HG03520 (cell line): ENCODE measurements at regions not wholly inside any gene's neighbourhood (a gene's known extent, or its start where the extent isn't known, plus 50 kb on each side); places are given as distances from the start of the nearest gene placed in this dataset.
"Not testable (repeated sequence)": the region's sequence is repeated elsewhere in the genome, so short reads cannot be mapped to it uniquely, and the experiment has no call there.

Experiments used
- ATAC-seq: cut with Tn5 transposase; IDR thresholded peaks from one replicate; pipeline ENCODE4 v1.9.1; 2021; ENCODE audit warnings: mild to moderate bottlenecking, moderate library complexity; ENCODE audit not compliant: unreplicated experiment

DNA sequence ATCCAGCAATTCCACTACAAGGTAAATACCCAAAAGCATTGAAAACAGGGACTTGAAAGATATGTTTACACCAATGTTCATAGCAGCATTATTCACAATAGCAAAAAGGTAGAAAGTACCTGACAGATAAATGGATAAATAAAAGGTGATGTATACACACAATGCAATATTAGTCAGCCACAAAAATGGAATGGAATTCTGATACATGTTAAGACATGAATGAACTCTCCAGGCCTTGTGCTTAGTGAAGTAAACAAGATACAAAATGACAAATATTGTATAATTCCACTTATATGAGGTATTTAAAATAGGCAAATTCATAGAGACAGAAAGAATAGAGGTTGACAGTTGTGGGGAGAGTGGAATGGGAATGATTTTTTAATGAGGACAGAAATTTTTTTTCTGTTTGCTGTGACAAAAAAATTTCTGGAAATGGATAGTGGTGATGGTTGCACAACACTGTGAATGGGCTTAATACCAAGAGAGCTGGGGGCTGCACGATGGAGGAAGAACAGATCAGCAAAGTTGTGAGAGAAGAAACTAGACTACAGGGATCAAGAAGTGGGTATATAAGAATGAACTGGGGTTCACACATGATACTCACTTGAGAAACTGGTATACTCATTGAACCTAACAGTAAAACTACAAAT, 137.2 kb downstream of the MZT1 start:
- no peak for ATAC-seq

DNA sequence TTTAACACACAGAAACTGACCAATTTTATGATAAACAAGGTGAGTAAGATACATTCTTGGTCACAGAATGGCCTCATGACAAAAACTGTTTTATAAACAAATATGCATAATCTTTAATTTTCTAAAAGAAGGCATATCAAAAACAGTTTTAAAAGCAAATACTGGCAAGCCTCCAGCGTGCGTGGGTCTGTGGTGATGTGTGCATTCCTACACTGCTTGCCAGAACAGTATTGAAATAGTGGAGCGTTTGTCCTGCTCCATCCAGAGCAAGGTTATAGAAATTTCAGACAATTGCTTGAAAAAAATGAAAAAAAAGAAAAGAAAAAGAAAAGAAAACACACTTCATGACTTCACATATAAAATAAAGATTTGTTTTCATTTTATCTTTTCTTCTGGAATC, 140.9 kb downstream of the MZT1 start:
- no peak for ATAC-seq

DNA sequence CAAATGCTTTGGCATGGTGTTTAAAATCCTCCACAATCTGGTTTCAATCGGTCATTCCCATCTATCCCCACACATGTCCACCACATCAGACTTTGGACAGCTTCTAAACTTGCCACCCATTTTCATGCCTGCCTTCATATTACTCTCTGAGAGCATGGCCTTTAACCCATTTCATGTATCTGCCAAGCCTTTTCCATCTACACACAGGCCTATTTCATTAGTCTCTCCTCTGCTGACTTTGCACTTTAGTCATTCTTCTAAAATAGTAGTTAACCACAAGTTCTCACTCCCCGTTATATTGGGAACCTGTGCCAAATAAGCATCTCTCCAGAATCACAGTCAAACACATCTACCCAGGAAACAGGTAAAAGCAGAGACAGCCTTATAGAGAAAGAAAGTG, 142.2 kb downstream of the MZT1 start:
- ATAC-seq = no peak

DNA sequence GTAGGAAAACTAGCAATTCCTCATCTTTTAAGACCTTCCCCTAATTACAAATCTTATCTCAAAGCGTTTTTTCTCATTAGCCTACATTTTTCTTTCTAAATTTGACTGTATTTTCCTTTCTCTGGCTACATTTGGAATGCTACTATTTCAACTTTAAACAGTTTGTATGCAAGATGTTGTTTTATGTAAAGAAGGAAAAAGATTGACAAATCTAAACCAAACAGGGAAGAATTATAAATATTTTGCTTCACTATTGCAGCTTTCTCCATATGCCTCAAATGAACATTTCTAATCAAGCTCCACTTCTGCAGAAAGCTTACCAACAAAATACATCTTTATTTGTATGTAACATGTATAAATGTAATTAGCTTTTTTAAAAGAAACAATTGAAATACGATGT, 156.2 kb downstream of the MZT1 start:
- no peak for ATAC-seq

DNA sequence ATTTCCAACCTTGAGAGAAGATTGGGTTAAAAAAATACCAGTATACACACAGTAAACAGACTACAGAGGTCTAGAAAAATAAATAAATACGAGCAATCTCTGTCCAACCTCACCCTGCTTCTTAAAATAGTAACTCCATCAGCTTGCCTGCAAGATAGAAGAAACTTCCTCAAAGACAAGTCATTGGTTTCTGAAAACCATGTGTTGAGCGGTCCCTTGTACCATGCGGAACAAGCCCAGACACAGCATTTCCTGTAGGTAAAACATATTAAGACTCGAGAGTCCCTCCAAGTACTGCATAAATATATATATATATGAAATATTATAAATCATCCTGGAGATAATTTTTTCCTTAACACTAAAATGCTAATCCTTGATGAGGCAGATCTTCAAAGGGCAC, 157.4 kb downstream of the MZT1 start:
- no peak for ATAC-seq

DNA sequence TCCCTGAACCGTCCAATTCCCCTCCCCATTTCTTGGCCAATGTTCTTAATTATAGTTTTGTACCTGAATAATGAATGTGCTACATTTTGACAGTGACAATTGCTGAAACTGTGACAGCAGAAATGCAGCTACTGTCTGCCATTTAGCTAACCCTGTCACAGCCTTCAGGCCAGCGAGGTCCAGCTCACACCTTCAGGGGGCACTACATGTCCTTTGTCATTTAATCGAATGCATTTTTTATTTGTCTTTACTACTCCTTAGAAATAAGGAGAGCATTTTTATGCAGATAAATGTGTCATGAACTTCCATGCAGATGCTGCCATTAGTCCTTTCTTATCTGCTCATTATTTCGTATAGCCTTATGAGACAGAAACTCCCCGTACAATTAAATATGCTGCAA, 159.9 kb downstream of the MZT1 start:
- ATAC-seq = no peak

DNA sequence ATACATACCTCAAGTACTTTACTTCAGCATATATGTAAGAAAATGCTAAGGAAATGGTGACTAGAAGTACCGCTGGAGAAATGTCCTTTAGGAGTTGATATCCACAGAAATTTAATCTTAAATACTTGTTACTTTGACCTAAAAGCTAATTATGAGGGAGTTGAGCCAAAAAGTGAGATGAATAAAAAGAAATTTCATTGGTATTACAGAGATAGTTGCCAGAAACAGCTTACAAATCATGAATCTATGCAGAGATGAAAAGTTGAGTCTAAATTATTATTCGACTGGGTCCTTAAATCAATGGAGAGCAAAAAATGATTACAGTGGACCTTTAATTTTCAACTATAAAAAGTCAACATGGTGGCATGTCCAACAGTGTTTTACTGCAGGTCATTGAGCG, 160.9 kb downstream of the MZT1 start:
- no peak for ATAC-seq

DNA sequence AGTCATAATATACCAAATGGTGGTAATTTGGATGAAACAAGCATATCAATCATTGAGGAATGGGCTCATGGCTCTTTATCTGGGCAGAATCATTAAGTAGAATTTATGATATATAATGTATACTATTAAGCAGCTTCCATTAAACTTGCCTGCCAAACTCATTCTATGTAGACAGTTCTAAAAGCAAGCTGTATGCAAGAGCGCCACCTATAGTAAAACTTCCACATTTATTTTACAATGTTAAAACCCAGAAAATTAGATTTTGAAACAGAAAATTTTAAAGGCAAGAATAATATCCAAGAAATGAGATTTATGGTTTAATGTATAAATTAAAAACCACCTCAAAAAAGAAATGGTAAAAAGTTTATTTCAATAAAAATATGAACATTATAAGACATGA, 161.5 kb downstream of the MZT1 start:
- ATAC-seq = peak; percentile 51

DNA sequence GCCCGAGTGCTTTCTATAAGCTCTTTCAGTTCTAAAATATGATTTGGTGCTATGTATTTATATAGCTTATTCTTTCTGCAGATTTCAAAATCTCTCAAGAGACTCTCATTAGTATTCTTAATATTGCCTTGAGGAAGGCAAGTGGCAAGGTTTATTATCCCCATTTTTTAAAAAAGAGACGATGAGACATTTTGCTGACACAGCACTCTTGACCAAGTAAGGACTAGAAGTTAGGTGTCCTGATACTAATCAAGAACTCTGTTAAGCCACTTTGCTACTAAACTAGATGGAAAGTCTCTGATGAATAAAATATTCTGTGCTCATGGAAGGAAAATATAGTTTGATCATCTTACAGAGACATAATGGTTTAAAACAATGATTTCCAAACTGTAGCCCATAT, 164.7 kb downstream of the MZT1 start:
- no peak for ATAC-seq

DNA sequence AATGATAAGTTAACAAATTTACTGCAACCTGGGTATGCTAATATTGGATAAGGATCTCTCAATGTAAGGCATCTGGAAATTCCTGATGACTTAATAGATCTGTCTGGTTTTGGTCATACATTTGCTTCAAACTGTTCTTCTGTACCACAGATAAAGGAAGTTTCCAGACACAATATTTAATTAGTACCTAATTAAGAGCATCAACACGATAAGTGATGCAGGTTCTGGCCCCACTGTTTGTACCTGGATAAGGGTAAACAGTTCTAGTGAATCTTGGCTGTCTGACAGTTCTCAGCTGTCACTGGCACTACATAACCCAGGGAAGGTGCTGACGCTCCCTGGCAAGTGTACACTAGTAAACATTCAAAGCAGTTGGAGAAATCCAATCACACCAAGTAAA, 165.6 kb downstream of the MZT1 start:
- ATAC-seq = no peak

DNA sequence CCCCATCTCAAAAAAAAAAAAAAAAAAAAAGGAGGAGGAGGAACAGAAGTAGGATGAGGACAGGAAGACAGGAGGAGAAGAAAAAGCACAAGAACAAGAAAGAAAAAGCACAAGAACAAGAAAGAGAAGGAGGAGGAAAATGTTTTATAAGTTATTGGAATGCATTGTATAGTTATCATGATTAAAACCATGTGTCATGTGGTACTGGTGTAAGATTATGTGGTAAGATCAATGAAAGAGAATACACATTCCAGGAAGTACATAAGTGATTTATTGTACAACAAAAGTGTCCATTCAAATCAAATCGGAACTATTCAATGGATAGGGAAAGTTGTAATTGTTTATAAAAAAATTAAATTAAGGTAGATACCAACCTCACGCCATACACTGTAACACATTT, 167.7 kb downstream of the MZT1 start:
- no peak for ATAC-seq

DNA sequence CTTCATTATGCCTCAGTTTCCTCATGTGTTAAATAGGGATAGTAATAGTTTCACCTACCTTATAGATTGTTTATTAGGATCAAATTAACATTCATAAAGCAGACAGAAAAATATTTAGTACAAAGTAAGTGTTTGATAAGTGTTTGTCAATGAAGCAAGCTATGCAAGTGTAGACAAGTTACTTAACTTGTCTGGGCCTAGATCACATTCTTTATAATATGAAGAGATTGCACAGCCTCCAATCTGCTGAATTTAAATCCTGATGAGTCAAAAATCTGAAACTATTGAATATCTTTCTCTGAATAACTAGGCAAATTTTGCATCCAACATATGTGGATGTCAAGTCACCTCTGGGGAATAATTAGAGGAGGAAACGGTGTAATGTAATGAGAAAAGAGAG, 170.5 kb downstream of the MZT1 start:
- no peak for ATAC-seq

DNA sequence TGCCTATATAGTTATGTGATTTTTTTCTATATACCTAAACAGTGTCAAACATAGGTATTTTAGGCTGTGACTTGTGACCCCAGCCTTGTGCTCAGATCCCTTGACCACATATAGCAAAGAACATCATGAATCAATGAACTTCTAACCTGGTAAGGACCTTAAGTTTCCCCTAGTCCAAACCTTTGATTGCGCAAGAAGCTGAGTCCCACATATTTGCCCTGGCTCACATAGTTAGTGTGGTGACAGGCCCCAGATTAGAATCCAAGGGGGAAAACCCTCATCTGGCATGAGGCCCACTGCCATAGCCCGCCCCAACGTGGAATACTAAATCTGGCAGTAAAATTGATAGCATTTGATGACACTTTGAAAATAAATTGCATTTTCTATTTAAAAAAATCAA, 171.8 kb downstream of the MZT1 start:
- ATAC-seq = no peak

DNA sequence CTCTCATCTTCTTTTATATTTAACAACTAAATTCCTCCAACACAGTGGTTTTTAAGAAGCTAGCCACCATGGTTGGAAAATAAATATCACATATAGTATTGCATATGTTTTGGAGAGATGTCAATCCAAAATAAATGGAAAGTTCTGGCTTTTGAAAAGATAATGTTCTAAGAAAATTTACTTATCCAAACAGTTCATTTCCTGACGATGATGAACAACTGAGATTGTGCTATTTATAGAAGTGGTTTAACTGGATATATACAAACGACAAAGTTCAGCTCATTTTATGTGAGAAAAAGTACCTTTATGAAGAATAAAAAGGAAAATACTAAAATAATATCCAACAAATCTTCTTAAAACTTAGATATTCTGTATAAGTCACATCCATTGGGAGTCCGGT, 174.7 kb downstream of the MZT1 start:
- ATAC-seq = no peak

DNA sequence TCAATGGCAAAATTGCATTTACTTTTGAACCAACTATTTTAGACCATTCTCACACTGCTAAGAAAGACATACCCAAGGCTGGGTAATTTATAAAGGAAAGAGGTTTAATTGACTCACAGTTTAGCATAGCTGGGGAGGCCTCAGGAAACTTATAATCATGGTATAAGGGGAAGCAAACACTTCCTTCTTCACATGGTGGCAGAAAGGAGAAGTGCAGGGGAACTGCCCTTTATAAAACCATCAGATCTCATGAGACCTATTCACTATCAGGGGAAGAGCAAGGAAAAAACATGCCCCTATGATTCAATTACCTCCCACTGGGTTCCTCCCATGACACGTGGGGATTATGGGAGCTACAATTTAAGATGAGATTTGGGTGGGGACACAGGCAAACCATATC, 181.5 kb downstream of the MZT1 start:
- not testable (repeated sequence) for ATAC-seq

DNA sequence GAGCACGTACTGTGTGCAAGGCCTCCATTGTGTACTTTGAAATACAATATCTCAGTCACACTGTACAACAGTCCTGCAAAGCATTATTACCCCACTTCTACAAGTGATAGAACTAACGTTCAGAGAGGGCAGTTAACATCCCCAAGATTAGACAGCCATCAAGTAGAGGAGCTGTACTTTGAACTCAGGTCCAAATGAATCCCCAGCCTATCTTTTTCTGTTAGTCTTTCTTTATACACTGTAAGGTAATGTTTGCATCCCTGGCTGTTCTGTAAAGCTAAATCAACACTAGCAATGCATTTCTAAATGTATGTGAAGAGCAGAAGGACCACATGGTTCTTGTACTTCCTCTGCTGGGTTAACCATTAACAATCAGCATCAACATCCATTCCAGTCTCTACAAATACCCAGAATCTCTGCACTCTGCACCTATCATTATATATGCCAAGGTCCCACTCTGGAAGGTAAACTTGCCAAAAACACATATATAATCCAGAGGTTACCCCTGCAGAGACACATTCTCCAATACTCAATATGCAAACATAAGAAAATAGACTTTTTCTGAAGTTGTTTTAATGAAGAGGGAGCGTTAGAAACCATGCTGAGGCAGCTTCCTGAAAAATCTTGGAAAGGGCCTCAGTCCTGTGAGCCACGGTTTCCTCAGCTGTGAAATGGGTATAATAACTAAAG, 182.3 kb downstream of the MZT1 start:
- no peak for ATAC-seq

DNA sequence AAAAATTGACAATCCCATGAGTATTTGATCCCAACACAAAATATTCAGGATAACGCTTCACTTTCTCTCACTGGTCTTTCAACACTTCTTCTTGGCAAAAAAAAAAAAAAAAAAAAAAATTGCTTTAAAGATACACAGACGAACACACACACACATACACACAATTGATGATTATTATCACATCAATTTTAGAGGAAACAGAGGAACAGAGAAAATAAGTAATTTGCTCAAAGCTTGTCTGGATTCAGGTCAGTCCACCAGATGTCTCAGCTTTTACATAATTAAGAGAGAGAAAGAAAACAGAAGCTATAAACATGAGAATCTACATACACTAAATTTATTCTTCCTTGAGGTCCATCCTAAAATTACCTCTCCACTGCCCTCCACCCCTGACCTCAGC, 183.4 kb downstream of the MZT1 start:
- no peak for ATAC-seq

DNA sequence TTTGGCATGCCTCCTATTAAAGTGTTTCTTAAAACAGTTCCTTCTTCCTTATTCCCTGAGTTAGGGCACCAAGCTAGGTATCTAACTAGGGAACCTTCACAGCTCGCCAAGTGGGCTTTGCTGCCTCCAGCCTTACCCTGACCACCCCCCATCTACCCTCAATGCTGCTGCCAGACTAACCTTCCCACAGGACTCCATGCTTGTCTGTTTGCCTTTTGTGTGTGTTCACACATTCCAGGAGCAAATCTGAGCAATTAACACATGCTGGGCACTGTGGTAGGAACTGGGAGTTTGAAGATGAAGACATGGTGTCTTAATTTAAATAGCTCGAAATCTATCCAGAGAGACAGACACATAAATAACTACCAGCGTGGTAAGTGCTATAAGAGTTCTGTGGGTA, 185.2 kb downstream of the MZT1 start:
- ATAC-seq = no peak

DNA sequence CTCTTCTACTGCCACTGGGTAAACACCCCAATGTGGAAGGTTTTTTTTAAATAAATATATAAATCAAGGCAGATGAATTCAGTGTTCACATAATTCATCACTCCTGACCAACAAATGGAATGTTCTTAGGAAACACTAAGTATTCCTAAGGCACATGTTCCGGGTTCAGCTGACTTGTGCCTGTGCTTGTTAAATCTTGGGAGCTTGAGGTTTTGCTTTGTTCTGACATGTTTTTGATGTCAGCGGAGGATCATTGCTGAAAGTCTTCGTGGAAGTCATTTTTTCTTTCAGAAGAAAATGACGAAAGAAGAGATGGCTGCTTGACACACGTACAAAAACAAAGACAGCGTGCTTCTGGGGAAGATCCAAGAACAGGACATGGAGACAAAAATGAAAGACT, 185.8 kb downstream of the MZT1 start:
- ATAC-seq = no peak

DNA sequence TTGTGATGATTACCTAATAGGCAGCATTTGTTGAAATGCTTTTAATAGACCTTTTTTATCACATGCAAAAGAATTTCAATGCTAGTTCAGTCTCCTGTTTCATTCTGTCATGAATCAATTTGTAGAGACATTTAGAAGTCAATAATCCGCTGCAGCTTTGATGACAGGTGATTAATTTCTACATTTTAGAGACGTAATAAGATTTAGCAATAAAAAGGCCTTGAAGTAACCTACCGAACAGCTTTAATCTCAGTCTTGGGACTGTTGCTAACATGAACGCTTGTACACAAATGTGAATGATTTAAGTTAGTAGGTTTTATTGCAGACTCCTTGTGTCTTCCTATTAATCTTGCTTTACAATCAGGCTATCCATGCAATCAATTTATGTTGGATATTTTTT, 186.5 kb downstream of the MZT1 start:
- ATAC-seq = no peak

DNA sequence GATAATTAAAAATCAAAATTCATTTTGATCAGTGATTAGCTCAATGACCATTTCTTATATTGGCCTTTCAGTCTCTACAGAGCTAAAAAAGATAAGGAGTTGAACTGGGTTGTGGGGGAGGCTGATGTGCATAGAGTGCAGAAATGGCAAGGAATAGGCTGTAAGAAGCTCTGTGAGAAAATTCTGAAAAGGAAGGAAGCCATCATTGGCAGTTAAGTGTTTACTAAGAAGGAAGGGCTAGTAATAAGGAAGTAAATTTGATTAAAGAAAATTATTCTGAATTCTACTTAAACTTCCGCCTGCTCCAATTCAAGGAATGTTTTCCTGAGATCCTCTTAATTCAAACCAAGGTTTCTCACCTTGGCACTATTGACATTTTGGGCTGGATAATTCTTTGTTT, 187.5 kb downstream of the MZT1 start:
- no peak for ATAC-seq

DNA sequence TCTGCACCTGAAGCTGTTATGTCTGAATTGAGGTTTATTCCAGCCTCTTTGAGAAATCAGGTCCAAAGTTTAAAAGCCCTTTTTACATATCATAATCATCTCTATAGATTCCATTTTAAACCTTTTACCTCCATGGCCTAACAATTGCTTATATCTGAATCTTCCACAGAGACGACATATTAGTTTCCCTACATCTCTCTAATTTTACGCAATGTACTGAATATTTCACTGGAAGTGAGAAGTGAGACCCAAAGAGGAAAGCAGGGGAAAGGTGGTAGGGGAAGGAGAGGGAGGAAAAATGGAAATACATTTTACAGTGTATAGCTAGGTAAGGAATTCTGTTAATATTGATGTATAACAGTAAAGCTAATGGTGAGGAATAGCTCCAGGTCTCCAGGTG, 189.6 kb downstream of the MZT1 start:
- ATAC-seq = no peak

DNA sequence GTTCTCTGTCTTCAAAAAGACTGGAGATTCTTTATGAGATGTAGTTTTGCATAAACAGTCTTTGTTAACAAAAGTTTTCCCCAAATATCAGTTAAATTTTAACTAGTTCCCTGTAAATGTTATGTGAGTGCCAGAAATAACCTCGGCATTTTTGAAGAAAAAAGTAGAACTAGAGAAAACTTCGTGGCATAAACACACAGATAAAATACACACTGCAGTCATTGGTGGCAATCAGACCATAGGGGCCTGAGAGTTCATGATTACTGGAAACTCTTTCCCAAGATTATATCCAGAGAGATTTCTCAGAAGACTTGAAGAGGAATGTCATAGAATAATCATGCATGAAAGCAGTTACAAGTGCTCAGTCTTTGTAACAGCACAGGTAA, 190.0 kb downstream of the MZT1 start:
- no peak for ATAC-seq
